ENCODE measurements at regions not wholly inside any gene's neighbourhood (a gene's known extent, or its start where the extent isn't known, plus 50 kb on each side); places are given as distances from the start of the nearest gene placed in this dataset.

DNA sequence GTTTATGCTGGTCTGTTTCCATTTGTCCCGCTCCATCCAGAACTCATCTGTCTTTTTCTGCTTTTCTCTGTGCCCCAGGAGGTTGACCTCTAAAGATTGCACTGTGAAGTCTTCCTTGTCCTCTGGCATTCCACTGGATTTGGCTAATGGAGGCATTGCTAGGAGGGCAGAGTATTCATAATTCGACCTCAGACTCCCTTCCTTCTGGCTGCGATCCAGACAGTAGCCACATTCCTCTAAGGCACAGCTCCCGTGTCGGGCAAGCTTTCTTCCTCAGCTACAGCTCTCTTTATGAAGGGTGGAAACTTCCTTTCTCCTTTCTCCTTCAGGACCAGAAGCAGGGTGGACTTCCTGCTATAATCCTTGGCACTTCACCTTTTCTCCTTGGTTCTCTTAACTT lies 175.9 kb downstream of the BAMBI start:
- H4K20me1 ChIP-seq (ENCODE audit: insufficient read depth, low read length, poor library complexity, severe bottlenecking), result no peaks in the 10 kb centered on the region
- no peaks in the 10 kb centered on the region for H3K36me3 ChIP-seq (ENCODE audit: insufficient read depth, low read length)
- H3K4me2 ChIP-seq (ENCODE audit: low read depth, low read length, poor library complexity, severe bottlenecking), result no peak overlapping the region
- no peak overlapping the region for H3K9ac ChIP-seq (ENCODE audit: low read depth, low read length, poor library complexity, severe bottlenecking)
- H3K4me1 ChIP-seq (ENCODE audit: insufficient read depth, low read length, poor library complexity, severe bottlenecking), result no peaks in the 10 kb centered on the region
- H3K79me2 ChIP-seq (ENCODE audit: insufficient read depth, low read length), result no peaks in the 10 kb centered on the region
- no peak overlapping the region for H3K4me3 ChIP-seq (ENCODE audit: low read length, poor library complexity, severe bottlenecking)
- no peaks in the 10 kb centered on the region for H3F3A ChIP-seq (ENCODE audit: low read depth)
- H3K27me3 ChIP-seq (ENCODE audit: insufficient read depth, low read length, poor library complexity, severe bottlenecking), result no peaks in the 10 kb centered on the region
- peaks cover 3% of the 10 kb centered on the region; the same call in 1 of the 2 replicates for H3K9me3 ChIP-seq (ENCODE audit: insufficient read depth, low read depth, low read length)
- no peaks in the 10 kb centered on the region for H3K9me2 ChIP-seq (replicated peaks; ENCODE audit: low read depth, low read length)
- H2AFZ ChIP-seq (ENCODE audit: low read length), result no peak overlapping the region
- no peak for TF ChIP-seq EZH2phosphoT487 (IDR thresholded peaks at IDR 0.05; ENCODE audit: borderline replicate concordance)
- TF ChIP-seq, protein P1, sequence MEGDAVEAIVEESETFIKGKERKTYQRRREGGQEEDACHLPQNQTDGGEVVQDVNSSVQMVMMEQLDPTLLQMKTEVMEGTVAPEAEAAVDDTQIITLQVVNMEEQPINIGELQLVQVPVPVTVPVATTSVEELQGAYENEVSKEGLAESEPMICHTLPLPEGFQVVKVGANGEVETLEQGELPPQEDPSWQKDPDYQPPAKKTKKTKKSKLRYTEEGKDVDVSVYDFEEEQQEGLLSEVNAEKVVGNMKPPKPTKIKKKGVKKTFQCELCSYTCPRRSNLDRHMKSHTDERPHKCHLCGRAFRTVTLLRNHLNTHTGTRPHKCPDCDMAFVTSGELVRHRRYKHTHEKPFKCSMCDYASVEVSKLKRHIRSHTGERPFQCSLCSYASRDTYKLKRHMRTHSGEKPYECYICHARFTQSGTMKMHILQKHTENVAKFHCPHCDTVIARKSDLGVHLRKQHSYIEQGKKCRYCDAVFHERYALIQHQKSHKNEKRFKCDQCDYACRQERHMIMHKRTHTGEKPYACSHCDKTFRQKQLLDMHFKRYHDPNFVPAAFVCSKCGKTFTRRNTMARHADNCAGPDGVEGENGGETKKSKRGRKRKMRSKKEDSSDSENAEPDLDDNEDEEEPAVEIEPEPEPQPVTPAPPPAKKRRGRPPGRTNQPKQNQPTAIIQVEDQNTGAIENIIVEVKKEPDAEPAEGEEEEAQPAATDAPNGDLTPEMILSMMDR (conservative IDR thresholded peaks at IDR 0.05; ENCODE audit: low read length), result no peak

DNA sequence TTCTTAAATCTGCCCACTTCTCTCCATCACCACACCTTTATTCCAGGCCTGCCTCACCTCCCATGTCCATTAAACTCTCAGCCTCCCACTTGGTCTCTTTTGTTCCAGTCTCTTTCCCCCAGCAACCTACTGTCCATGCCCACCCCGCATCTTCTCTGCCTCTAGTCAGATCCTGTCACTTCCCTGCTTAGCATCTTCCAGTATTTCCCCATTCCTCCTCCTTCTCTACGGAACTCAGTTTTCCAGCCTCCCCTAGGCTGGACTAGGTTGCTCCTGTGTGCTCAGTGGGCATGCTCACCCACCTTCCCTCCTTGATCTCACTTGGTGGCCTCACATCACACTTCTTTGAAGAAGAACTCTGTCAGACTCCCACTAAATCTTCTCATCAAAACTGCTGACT lies 179.8 kb downstream of the BAMBI start:
- Histone ChIP-seq H3K4me1 (ENCODE audit: insufficient read depth, low read length, poor library complexity, severe bottlenecking) (no peaks in the 10 kb centered on the region), H3K4me3 (ENCODE audit: low read length, poor library complexity, severe bottlenecking) (no peak overlapping the region), H3K9ac (ENCODE audit: low read depth, low read length, poor library complexity, severe bottlenecking) (no peak overlapping the region), H2AFZ (ENCODE audit: low read length) (no peak overlapping the region), H3K27me3 (ENCODE audit: insufficient read depth, low read length, poor library complexity, severe bottlenecking) (no peaks in the 10 kb centered on the region), H3K36me3 (ENCODE audit: insufficient read depth, low read length) (no peaks in the 10 kb centered on the region), H4K20me1 (ENCODE audit: insufficient read depth, low read length, poor library complexity, severe bottlenecking) (no peaks in the 10 kb centered on the region), H3K9me2 (replicated peaks; ENCODE audit: low read depth, low read length) (no peaks in the 10 kb centered on the region), H3K4me2 (ENCODE audit: low read depth, low read length, poor library complexity, severe bottlenecking) (no peak overlapping the region), H3K9me3 (ENCODE audit: insufficient read depth, low read depth, low read length) (peaks cover 3% of the 10 kb centered on the region; the same call in 1 of the 2 replicates), H3K79me2 (ENCODE audit: insufficient read depth, low read length) (no peaks in the 10 kb centered on the region), H3F3A (ENCODE audit: low read depth) (no peaks in the 10 kb centered on the region)
- TF ChIP-seq EZH2phosphoT487 (IDR thresholded peaks at IDR 0.05; ENCODE audit: borderline replicate concordance), result no peak
- TF ChIP-seq, protein P1 (conservative IDR thresholded peaks at IDR 0.05; ENCODE audit: low read length), result no peak

DNA sequence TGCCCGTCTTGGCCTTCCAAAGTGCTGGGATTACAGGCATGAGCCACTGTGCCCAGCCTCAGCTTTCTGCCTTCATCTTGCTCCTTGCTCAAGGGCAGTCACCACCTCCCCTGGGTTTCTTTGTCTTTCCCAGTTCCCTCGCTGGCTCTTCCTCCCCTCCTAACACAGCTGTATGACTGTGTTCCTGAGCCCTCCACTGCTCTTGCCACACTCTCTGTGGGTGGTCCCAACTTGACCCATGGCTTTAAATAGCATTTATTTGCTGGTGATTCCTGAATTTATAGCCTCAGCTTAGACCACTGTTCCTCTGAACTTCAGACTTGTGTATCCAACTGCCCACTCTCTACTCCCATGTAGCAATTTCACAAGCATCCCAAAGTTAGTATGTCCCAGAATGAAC lies 181.3 kb downstream of the BAMBI start:
- TF ChIP-seq, protein P1 (conservative IDR thresholded peaks at IDR 0.05; ENCODE audit: low read length), result no peak
- TF ChIP-seq EZH2phosphoT487 (IDR thresholded peaks at IDR 0.05; ENCODE audit: borderline replicate concordance), result no peak
- H4K20me1 ChIP-seq (ENCODE audit: insufficient read depth, low read length, poor library complexity, severe bottlenecking), result no peaks in the 10 kb centered on the region
- H3K4me1 ChIP-seq (ENCODE audit: insufficient read depth, low read length, poor library complexity, severe bottlenecking), result no peaks in the 10 kb centered on the region
- H3K9me3 ChIP-seq (ENCODE audit: insufficient read depth, low read depth, low read length), result peaks cover 3% of the 10 kb centered on the region; the same call in 1 of the 2 replicates
- no peak overlapping the region for H3K9ac ChIP-seq (ENCODE audit: low read depth, low read length, poor library complexity, severe bottlenecking)
- H3K4me3 ChIP-seq (ENCODE audit: low read length, poor library complexity, severe bottlenecking), result no peak overlapping the region
- no peaks in the 10 kb centered on the region for H3K27me3 ChIP-seq (ENCODE audit: insufficient read depth, low read length, poor library complexity, severe bottlenecking)
- H3K79me2 ChIP-seq (ENCODE audit: insufficient read depth, low read length), result no peaks in the 10 kb centered on the region
- H3K9me2 ChIP-seq (replicated peaks; ENCODE audit: low read depth, low read length), result no peaks in the 10 kb centered on the region
- no peaks in the 10 kb centered on the region for H3F3A ChIP-seq (ENCODE audit: low read depth)
- H3K36me3 ChIP-seq (ENCODE audit: insufficient read depth, low read length), result no peaks in the 10 kb centered on the region
- H2AFZ ChIP-seq (ENCODE audit: low read length), result no peak overlapping the region
- no peak overlapping the region for H3K4me2 ChIP-seq (ENCODE audit: low read depth, low read length, poor library complexity, severe bottlenecking)

All from Loucy (cell line).